Endometrium (tissue), 2 donors: ENCODE measurements at regions not wholly inside any gene's neighbourhood (a gene's known extent, or its start where the extent isn't known, plus 50 kb on each side); places are given as distances from the start of the nearest gene placed in this dataset.

ENCODE experiments used
- FAIRE-seq: peaks from 2 replicates; lab custom pipeline; 2012; peaks lifted over from hg19 to GRCh38; lab: Jason Lieb, UNC
- donor health status: control.
- donor health status: control.

GRCh38 chr6:164453835-164454234 is 855.6 kb downstream of the C6orf118 start:
- FAIRE-seq, result no peak

GRCh38 chr6:164442572-164442971 is 866.8 kb downstream of the C6orf118 start:
- no peak for FAIRE-seq

- no peak for FAIRE-seq
Observed at GRCh38 chr6:164439331-164439730, 870.1 kb downstream of the C6orf118 start.

DNA sequence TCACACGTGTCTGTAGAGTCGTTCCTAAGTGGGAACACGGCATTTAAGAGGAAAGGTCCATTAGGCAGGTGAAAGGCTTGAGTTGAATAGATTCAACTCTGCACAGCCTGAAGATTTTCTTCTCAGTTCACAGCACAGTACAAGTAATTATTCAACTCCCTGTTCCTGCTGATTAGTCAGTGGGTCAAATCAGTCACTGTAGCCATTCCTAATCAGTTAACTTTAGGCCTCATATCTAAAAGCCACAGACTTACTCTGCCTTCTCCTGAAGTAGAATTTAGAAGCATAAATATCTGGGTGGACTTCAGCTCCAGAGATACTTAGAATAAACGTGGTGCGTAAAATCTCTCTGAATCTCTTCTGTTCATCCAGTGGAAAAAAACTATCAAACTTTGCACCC is 872.4 kb downstream of the C6orf118 start:
- FAIRE-seq, result no peak

DNA sequence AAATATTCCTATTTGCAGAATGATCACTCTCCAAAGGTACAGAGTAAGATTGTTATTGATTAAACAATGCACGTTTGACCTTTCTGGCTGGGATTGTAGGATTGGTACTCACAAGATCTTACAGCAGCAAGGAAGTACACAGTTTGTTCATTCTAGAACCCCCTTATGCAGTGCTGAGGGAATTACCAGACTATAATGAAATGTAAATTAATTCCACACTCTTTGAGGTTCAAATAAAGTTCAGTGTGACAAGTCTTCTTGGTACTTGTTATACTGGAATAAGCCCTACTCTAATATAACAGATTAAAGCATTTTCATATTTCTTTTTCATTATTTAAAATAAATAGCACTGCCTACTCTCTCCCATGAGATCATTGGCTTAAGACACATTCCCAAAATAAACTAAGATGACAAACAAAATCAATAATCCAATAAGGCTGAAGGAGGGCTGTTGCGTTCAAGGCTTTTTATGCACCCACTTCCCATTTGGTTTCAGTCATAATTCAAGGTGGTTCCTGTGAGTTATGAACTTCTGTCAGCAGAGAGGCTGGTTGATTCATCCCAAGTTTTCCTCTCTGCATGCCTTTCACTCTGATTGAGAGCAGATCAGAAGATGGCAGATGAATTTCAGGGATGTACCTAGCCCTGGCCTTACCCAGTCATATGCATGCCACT is 881.5 kb downstream of the C6orf118 start:
- no peak for FAIRE-seq

- FAIRE-seq, result no peak
Observed at GRCh38 chr6:164424489-164424888, 884.9 kb downstream of the C6orf118 start.

DNA sequence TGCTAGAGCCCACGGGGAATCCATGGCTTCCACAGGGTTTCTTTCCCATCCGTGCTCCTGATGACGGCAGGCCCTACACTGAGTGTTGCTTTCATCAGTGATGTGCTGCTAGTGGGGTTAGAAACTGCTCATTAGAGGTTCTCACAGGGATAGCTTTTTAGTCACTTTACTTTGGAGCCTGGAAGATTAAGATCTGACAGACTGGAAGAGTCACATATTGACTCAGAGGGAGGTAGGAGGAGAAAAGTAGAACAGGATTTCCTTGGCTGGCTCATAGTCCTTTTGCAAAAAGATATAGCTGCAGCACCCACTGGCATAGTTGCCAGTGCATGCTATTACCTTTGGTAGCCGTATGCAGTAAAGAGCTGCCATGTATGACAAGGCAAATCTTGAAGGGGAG is 890.3 kb downstream of the C6orf118 start:
- FAIRE-seq, result no peak

- FAIRE-seq, result no peak
Observed at GRCh38 chr6:164418262-164418588, 891.2 kb downstream of the C6orf118 start.

DNA sequence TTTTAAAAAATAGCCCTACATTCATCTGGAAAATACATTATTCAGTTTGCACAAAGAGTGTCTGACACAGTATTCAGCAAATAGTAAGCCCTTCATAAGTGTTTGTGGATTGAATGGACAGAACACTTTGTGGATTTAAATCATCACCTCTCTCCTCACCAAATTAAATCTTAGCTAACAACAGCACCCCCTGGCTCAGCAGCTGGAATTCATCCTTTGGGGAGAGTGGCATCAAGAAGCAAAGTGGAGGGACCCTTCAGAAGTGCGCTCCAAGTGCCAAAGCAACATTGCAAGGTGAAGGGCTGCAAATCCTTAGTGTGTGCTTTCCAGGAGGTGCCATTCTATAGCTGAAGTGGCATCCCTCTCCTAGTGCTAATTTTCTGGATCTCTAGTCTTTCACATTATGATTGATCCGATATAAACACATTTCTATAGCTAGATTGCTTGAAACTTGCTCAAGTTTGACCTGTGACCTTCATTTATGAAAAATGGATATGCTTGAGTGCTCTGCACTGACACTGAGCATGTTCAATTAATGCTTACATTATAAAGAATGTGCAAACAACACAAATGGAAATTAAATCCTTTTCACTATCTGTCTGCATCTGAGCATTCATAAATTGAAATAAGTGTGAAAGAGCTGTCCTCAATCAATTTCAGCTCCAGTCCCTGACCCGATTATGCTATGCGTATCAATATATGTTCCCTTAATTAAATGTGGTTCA is 891.7 kb downstream of the C6orf118 start:
- FAIRE-seq, result no peak

DNA sequence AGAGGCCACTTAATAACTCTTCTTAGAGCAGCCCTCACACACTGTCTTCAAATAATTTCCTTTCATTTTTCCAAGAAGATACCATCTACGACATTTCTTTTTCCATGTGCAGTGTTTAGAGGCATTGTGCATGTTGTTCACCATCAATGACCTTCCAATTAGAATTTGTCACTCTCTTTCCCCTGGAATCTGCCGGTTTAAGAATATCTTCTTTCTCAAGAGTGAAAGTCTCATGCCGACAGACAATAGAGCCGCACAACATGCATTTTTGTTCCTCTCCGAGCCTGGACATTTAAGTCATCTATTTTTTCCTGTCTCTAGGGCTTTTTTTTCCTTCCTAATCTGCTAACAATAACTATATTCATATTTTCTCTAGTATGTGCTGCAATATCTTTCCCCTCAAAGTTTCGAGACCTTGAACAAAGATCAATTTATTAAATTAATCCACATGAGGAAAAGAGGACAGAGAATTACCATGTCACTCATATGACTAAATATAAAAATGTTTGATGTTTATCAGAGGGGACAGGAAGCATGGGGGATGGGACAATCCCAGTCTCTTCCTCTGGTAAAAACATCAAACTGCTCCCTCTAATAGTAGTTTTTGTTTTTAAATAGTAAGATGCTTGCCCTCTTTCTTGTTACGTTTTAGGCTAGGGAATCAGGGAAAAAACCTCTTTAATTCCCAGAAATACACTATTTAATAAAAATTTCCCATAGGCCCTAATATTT is 893.4 kb downstream of the C6orf118 start:
- FAIRE-seq, result no peak

DNA sequence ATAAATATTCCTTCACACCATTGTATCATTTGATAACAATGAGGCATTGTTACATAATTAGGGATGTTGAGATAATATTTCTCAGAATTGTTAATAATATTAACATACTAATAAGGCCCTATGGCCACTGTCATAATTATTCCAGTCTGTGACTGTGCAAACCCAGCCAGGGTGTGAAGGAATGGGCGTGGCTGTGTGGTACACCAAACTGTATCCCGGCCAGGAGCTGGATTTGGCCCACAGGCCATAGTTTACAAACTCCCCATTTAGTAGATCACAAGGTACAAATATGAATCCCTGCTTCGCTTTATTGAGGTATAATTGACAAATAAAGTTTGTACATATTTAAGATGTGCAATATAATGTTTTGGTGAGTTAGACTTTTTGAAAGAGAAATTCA is 894.7 kb downstream of the C6orf118 start:
- FAIRE-seq, result no peak

DNA sequence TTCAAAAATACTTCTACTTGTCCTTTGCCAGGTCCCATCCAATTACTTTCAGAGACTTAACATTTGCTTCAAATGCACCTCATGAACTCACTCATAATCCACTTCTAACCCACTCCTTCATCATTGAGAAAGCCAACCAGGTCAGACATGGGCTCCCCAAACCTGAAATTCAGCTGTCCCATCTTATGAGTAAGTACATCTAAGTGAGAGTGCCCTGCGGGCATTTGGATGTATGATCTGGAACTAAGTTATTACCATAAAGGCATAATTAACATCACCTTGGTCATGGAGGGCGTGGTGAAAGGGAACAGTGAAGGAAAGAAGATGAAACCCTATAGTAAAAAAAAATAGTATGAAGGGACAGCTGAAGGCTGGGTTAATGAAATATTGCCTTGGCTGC is 896.8 kb downstream of the C6orf118 start:
- no peak for FAIRE-seq

DNA sequence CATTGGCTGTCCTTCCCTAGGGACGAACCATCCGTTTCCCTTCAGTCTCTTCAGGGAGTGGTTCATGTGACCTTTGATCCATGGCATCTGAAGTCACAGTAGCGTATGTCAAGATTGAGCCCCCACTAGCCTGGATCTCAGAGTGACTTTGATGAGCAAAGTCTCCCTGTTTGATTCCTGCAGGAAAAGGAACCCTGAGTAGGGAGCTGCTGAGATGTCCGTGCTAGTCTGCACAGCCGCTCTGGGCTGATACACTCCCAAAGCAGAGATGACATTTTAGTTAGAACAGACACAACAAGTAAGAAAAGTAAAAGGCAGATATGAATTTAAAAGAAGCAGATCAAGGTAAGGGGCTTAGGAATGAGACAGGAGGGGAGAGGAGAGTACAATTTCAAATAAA is 899.4 kb downstream of the C6orf118 start:
- FAIRE-seq, result no peak

DNA sequence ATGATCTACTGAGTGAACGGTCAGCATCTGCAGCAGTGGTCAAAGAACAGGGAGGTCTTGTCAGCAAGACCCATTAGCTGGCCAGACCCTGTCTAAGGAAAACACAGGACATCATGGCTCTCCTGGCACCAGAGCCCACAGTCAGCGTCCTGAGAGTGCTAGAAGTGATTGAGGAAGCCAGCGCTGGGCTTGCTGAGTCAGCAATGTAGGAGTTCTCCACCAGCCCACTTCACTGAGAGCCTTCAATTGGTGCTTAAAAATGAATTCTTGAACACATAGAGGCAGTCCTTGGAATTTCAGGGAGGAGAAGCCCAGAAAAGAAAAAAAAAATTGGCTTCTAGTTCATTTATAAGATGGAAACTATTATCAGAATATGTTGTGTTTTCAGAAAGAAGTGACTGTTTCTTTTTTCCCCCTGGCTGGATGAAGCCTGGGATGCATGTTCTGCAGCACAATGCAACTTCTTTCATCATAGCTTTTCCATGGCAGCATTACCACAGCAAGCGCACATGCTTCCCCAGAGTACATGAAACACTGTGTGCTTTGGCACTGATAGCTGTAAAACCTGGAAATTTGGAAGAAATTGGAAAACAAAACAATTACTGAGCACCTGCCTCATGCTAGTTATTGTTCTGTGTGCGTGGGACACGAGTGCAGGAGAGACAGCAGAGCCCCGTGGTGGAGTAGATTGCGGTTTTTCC is 899.9 kb downstream of the C6orf118 start:
- FAIRE-seq, result no peak

DNA sequence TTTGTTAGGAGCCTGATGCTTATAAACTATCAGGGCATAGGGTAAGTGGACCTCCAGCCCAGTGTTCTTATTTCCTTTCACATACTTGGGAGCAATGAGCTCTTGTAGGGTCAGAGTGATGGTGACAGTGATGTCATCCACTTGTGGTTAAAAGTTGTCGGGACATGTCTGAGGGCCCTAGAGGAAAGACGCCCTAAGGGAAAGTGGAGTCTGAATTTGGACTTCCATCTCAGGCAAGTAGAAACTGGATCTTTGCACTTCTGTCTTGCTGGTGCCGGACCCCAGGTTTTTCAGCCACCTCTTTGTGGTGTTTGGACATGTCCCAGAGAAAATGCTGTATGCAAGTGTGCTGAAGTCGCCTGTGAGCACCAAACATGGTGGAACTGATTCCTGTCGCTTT is 900.5 kb downstream of the C6orf118 start:
- no peak for FAIRE-seq

- no peak for FAIRE-seq
Observed at GRCh38 chr6:164404812-164405488, 904.5 kb downstream of the C6orf118 start.

DNA sequence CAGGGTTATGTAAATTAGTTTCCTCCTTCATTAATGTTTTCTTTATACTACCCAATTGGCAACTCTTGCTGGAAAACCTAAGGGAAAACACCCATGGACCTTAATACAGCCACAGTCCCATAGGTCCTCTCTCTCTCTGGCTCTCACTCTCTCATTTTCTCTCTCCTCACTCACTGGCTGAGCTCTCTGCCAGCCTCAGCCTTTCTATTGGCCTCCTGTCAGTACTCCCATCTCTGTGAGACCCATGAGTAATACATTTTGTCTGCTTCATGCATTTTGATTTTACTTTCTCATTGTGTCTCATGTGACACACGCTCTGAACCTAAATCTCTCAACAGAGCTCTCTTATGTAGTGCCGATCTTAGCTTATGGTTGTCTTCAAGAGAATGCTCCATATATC is 907.5 kb downstream of the C6orf118 start:
- no peak for FAIRE-seq

DNA sequence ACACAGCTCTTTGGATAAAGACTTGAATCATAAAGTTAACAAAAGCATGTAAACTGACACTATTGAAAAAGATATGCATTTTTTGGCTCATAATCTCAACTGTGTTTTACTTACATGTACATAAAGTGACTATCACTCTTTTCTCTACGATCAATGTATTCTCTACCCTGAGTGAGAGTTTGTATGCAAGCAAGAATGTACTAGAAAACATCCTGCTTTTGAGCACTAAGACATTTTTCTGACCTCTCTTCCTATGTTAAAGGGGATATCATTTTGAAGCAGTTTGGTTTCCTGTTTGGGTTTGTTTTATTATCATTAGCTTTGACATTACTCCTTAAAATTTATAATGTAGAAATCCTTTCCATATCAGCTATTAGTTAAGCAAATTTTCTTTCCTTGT is 910.8 kb downstream of the C6orf118 start:
- FAIRE-seq, result no peak

GRCh38 chr6:164396071-164397047 is 913.0 kb downstream of the C6orf118 start:
- no peak for FAIRE-seq

DNA sequence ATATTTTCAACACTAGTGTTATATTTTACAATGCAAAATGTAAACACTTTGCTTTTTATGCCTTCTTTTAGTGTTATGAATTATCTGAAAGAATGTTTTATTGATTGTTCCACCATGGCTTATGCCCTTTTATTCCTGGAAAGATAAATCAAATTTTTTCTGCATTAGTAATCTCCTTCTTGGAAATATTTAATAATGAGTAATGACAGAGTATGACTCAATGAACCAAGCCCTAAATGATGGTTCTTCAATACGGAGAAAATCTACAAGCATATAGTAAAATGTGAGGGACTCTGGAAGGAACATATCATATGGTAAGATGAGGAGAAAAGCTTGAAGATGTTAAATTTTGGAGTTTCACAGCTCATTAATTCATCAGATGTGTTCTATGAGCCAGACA is 929.6 kb downstream of the C6orf118 start:
- no peak for FAIRE-seq

DNA sequence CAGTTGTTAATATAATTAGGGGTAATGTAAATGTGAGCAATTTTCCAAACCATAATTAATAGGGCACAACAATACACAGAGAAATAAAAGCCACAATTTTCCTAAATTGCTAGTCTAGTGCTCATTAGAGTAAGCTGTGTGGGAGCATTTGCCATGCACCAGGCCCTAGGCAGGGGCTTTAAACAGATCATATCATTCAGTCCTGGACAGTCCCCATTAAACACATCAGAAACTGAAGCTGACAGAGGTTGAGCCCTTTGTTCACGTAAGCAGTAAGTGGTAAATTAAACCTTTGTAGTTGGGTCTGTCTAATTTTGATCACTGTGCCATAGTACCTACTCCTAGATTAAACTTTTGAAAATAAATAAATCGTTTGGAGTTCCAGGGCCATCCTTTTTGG is 931.1 kb downstream of the C6orf118 start:
- FAIRE-seq, result no peak
